Endodermal cell (in vitro differentiated cells): ENCODE measurements at regions not wholly inside any gene's neighbourhood (a gene's known extent, or its start where the extent isn't known, plus 50 kb on each side); places are given as distances from the start of the nearest gene placed in this dataset.

Source experiments
- DNase-seq: peaks from one replicate; pipeline ENCODE4 v3.0.0-alpha.2; 2017
- H3K27ac ChIP-seq: 2 replicates; pipeline ENCODE4 v1.5.1; 2013; ENCODE audit warnings: mild to moderate bottlenecking, low read depth, low read length, moderate library complexity
- H3K27me3 ChIP-seq: 2 replicates; pipeline ENCODE4 v1.6.1; 2013; ENCODE audit warnings: mild to moderate bottlenecking, low read length, moderate library complexity; ENCODE audit not compliant: insufficient read depth, control insufficient read depth, poor library complexity, severe bottlenecking
- H3K36me3 ChIP-seq: 2 replicates; pipeline ENCODE4 v1.7.0; 2013; ENCODE audit warnings: mild to moderate bottlenecking, low read length, moderate library complexity; ENCODE audit not compliant: control insufficient read depth, insufficient read depth
- H3K4me1 ChIP-seq: one replicate; pipeline ENCODE4 v1.7.0; 2013; ENCODE audit warnings: low read length; ENCODE audit not compliant: control insufficient read depth, insufficient read depth
- H3K4me3 ChIP-seq: 2 replicates; pipeline ENCODE4 v1.5.1; 2013; ENCODE audit warnings: mild to moderate bottlenecking, low read length, moderate library complexity
- H3K9ac ChIP-seq: 2 replicates; pipeline ENCODE4 v1.6.1; 2013; ENCODE audit warnings: mild to moderate bottlenecking, low read length, moderate library complexity; ENCODE audit not compliant: poor library complexity, severe bottlenecking; ENCODE audit errors: extremely low read depth
- H3K9me3 ChIP-seq: 2 replicates; pipeline ENCODE4 v1.6.1; 2013; ENCODE audit warnings: mild to moderate bottlenecking, low read length, moderate library complexity; ENCODE audit not compliant: control insufficient read depth
- H3K27ac Mint-ChIP-seq: 2 replicates; pipeline ENCODE4 v1.8.0; 2020; ENCODE audit warnings: mixed read lengths
- H3K27me3 Mint-ChIP-seq: 2 replicates; pipeline ENCODE4 v1.8.0; 2021; ENCODE audit warnings: mild to moderate bottlenecking, mixed read lengths; ENCODE audit not compliant: insufficient read depth
- H3K36me3 Mint-ChIP-seq: 2 replicates; pipeline ENCODE4 v1.8.0; 2020; ENCODE audit warnings: low read depth, mixed read lengths
- H3K4me1 Mint-ChIP-seq: 2 replicates; pipeline ENCODE4 v1.8.0; 2020; ENCODE audit warnings: mixed read lengths
- H3K4me3 Mint-ChIP-seq: 2 replicates; pipeline ENCODE4 v1.8.0; 2020; ENCODE audit warnings: mild to moderate bottlenecking, moderate library complexity, mixed read lengths
- H3K9me3 Mint-ChIP-seq: 2 replicates; pipeline ENCODE4 v1.8.0; 2020; ENCODE audit warnings: mild to moderate bottlenecking, mixed read lengths
- CTCF ChIP-seq: fragments of 200-600 bp; sonication (generic); conservative IDR thresholded peaks from 2 replicates; pipeline ENCODE4 v1.5.0; 2021; ENCODE audit warnings: antibody characterized with exemption, mild to moderate bottlenecking
- WGBS, 2 experiments: methylation state at CpG; one replicate each; pipeline versions ENCODE4 v1.1.5 to v1.1.7; 2013; ENCODE audit warnings: missing lambda C conversion rate in 2 of 2, mixed read lengths in 1 of 2; ENCODE audit not compliant: insufficient coverage in 1 of 2, insufficient read length in 1 of 2; 5-methylcytosine and 5-hydroxymethylcytosine counted together

DNA sequence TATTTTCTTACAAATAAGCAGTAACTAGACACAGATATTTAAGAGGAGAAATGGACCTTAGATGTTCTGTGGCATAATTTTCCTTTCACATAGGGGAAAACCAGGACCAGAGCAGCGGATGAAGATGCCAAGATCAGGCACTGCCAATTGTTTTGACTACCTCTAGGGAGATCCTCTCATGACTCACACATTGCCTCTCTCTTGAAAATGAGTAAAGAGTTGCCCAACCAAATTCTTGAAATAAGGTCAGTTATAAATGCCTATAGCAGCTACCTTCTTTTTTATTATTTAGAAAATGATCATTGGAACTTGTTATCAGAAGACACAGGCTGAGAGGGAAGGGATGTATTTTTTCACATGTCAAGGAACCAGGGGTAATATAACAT lies 263.4 kb upstream of the PLEKHG7 start:
- H3K9me3 ChIP-seq, result no peaks in the 10 kb centered on the region
- WGBS, 2 experiments, result 92% methylated on average over 1 of the region's 1 CpG; no CpG with 5 or more reads in 1 of the 2 experiments
- Mint-ChIP-seq H3K27me3 (no peaks in the 10 kb centered on the region), H3K4me3 (no peak overlapping the region), H3K36me3 (no peaks in the 10 kb centered on the region), H3K9me3 (no peaks in the 10 kb centered on the region), H3K27ac (no peak overlapping the region), H3K4me1 (no peaks in the 10 kb centered on the region)
- H3K36me3 ChIP-seq, result no peaks in the 10 kb centered on the region
- no peaks in the 10 kb centered on the region for H3K27me3 ChIP-seq
- no peak for TF ChIP-seq CTCF
- peaks cover 6% of the 10 kb centered on the region for H3K4me1 ChIP-seq
- no peak overlapping the region for H3K27ac ChIP-seq
- H3K9ac ChIP-seq, result no peak overlapping the region
- no peak overlapping the region for H3K4me3 ChIP-seq
- DNase-seq, result no peak

- Mint-ChIP-seq H3K27ac (no peak overlapping the region), H3K4me3 (no peak overlapping the region)
Observed at GRCh38 chr12:92438641-92439419, 264.0 kb upstream of the PLEKHG7 start.

DNA sequence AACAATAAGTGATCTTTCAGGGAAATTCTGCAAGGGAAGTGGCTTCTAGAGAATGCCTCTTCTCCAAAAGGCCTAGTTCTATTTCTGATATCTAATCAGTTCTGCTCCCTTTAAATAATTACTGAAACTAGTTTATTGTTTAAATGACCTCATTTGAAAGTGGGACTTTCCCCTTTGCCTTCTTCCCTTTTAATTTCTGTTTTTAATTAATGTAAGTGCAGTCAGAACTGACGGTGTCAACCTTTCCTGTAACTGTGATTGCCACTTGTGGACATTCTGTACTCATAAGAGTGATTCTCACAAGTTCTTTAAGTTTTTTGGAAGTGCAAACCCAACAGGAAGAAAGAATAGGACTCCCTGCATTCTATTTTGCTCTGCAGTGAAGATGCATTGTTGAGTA lies 265.3 kb upstream of the PLEKHG7 start:
- Histone ChIP-seq H3K4me3 (no peak overlapping the region), H3K36me3 (no peaks in the 10 kb centered on the region), H3K9me3 (no peaks in the 10 kb centered on the region), H3K27ac (no peak overlapping the region), H3K27me3 (no peaks in the 10 kb centered on the region), H3K9ac (no peak overlapping the region), H3K4me1 (peaks cover 6% of the 10 kb centered on the region)
- Mint-ChIP-seq H3K4me1 (no peaks in the 10 kb centered on the region), H3K27ac (no peak overlapping the region), H3K9me3 (no peaks in the 10 kb centered on the region), H3K4me3 (no peak overlapping the region), H3K36me3 (no peaks in the 10 kb centered on the region), H3K27me3 (no peaks in the 10 kb centered on the region)
- 96 to 100% methylated on average over 1 of the region's 1 CpG for WGBS, 2 experiments
- TF ChIP-seq CTCF, result no peak
- DNase-seq, result no peak

More at GRCh38 chr12:92438641-92439419, 264.0 kb upstream of the PLEKHG7 start:
- no peaks in the 10 kb centered on the region for H3K4me1 Mint-ChIP-seq
- no peaks in the 10 kb centered on the region for H3K27me3 Mint-ChIP-seq
- Histone ChIP-seq H3K36me3 (no peaks in the 10 kb centered on the region), H3K4me3 (no peak overlapping the region), H3K9ac (no peak overlapping the region), H3K27ac (no peak overlapping the region), H3K27me3 (no peaks in the 10 kb centered on the region), H3K9me3 (no peaks in the 10 kb centered on the region), H3K4me1 (peaks cover 6% of the 10 kb centered on the region)
- no peaks in the 10 kb centered on the region for H3K36me3 Mint-ChIP-seq
- 86 to 100% methylated on average over 2 to 4 of the region's 4 CpGs for WGBS, 2 experiments
- no peak for DNase-seq
- TF ChIP-seq CTCF, result no peak
- H3K9me3 Mint-ChIP-seq, result no peaks in the 10 kb centered on the region
